ENCODE measurements at regions not wholly inside any gene's neighbourhood (a gene's known extent, or its start where the extent isn't known, plus 50 kb on each side); places are given as distances from the start of the nearest gene placed in this dataset.

DNA sequence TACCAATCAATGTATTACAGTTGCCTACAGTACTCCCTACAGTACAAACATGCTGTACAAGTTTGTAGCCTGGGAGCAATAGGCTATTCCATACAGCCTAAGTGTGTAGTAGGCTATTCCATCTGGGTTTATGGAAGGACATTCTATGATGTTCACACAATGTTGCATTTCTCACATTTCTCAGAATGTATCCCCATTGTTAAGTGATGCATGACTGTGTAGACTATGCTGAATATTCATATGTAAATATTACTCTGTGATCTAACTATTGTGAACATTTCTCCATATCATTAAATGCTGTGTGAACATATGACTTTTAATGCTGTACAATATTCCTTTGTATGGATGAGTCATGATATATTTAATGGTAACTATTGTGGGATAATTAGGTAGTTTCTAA, 139.2 kb upstream of the ADAMTS9 start:
- TF ChIP-seq, protein P1, sequence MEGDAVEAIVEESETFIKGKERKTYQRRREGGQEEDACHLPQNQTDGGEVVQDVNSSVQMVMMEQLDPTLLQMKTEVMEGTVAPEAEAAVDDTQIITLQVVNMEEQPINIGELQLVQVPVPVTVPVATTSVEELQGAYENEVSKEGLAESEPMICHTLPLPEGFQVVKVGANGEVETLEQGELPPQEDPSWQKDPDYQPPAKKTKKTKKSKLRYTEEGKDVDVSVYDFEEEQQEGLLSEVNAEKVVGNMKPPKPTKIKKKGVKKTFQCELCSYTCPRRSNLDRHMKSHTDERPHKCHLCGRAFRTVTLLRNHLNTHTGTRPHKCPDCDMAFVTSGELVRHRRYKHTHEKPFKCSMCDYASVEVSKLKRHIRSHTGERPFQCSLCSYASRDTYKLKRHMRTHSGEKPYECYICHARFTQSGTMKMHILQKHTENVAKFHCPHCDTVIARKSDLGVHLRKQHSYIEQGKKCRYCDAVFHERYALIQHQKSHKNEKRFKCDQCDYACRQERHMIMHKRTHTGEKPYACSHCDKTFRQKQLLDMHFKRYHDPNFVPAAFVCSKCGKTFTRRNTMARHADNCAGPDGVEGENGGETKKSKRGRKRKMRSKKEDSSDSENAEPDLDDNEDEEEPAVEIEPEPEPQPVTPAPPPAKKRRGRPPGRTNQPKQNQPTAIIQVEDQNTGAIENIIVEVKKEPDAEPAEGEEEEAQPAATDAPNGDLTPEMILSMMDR (IDR thresholded peaks at IDR 0.05; ENCODE audit: insufficient read depth, low read length), result no peak
- H3K4me3 ChIP-seq (ENCODE audit: low read depth, low read length), result no peak overlapping the region
- no peak for DNase-seq (ENCODE audit: low read depth)

DNA sequence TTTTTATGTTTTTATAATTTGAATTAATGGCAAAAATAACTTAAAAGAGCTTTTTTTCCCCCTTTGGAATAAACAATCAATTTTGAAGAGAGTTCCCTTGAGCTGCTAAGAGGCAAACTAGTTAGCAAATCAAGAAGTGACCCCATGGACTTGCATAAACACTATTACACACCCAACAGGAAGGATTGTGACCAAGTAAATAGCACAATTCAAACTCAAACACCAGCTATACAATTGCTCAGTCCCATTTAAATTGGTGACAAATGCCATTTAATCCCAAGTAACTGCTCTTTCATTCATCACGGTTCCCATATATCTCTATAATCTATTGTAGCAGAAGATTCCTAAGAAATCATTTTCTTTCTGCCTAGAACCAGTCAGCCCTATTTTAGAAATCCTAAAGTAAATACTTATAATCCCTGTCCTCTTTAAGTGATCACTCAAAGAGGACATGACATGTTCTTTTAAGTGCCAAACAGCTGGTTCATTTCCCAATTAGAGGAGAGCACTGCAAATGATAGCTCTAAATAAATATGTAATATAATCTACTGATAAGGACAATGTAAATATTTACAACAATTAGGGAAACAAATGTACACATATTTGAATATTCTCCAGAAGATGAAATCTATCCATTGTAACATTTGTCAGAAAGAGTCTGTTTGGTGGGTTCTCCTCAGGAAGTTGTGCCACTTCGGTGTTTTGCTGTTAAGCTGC, 137.8 kb upstream of the ADAMTS9 start:
- H3K4me3 ChIP-seq (ENCODE audit: low read depth, low read length), result no peak overlapping the region
- DNase-seq (ENCODE audit: low read depth), result no peak
- TF ChIP-seq, protein P1 (IDR thresholded peaks at IDR 0.05; ENCODE audit: insufficient read depth, low read length), result no peak

DNA sequence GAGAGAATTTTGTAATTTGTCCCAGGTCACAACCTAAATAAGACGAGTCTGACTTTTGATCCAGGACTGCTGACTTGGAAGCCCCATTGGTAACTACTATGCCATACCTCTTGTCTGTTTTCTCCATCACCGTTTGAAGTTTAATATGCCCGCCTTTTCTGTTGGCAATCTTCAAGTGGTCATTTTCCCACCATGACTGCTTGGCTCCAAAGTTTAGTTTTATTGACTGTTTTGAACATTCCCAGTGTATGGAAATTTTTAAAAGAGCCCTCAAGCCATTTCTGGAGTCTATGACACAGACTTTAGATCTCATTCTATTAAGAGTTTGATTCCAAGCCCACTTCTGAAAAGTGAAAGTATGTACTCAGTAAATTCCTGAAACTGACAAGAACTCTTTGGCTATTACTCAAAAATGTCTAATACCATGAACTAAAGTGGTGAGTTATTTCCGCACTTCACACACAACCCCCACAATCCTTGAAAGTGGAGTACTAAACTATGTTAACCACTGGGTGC, 136.7 kb upstream of the ADAMTS9 start:
- DNase-seq (ENCODE audit: low read depth), result peak; percentile 4
- H3K4me3 ChIP-seq (ENCODE audit: low read depth, low read length), result no peak overlapping the region
- TF ChIP-seq, protein P1 (IDR thresholded peaks at IDR 0.05; ENCODE audit: insufficient read depth, low read length), result no peak

DNA sequence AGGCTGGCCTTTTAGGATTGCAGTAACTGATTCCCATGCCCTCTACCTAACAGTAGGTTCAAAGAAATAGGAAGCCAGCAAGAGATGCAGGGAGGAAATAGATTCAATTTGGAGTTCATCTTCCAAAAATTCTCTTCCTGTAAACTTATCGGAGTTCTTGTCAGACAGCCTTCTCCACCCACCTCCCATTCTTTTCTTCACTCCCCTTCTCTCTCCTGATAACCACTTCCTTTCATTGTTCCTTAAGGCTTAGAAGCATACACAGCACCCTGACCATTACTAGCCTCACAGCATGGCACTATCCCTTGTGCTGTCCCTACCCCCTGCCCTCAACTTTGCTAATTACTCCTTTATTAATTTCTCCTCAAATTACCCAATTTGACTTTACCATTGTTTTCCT, 130.4 kb upstream of the ADAMTS9 start:
- no peak for DNase-seq (ENCODE audit: low read depth)
- TF ChIP-seq, protein P1 (IDR thresholded peaks at IDR 0.05; ENCODE audit: insufficient read depth, low read length), result no peak
- H3K4me3 ChIP-seq (ENCODE audit: low read depth, low read length), result no peak overlapping the region

DNA sequence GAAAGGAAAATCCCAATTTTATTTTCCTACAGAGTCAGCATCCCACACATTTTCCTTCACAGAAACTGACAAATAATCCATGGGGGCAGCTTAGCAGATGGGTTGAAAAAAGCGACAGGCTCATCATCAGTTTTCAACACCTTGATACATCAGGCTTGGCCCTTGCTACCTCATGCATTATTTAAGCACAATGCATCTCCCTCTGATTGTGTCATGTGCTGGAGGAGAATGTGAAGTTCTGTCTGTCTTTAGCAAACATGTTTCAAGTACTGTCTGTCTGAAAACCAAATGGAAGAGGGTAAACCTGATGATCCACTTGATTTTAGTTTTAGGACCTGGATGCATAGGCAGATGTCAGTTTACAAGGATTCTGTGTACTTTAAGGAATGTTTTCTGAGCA, 128.6 kb upstream of the ADAMTS9 start:
- TF ChIP-seq, protein P1 (IDR thresholded peaks at IDR 0.05; ENCODE audit: insufficient read depth, low read length), result no peak

DNA sequence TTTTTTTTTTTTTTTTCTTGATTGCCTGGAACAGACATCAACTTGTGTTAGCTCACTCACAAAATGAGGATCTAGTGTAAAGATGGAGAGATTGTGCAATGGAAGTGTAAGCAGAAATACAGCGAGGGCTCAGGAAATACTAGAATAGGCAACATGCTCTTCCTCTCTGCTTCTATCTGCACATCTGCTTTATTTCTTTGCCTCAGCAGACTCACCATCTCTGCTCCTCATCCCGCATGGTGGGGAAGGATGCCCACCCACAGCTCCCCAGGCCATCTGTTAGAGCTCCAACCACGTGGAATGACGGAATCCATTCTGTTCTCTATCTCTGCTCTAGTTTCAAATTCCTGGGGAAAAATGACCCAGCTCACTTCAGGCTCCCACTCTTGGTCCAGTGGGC, 128.0 kb upstream of the ADAMTS9 start:
- no peak for DNase-seq (ENCODE audit: low read depth)
- TF ChIP-seq, protein P1 (IDR thresholded peaks at IDR 0.05; ENCODE audit: insufficient read depth, low read length), result no peak
- H3K4me3 ChIP-seq (ENCODE audit: low read depth, low read length), result no peak overlapping the region

More for the DNA sequence above, 128.6 kb upstream of the ADAMTS9 start:
- no peak for DNase-seq (ENCODE audit: low read depth)
- no peak overlapping the region for H3K4me3 ChIP-seq (ENCODE audit: low read depth, low read length)

Data from fibroblast of the aortic adventitia (primary cell).